Gastroesophageal sphincter (tissue), 3 donors: ENCODE measurements at regions not wholly inside any gene's neighbourhood (a gene's known extent, or its start where the extent isn't known, plus 50 kb on each side); places are given as distances from the start of the nearest gene placed in this dataset.

Source experiments
- CTCF ChIP-seq, 4 experiments: fragments of 200-600 bp in 2 of 4; fragments of 450-650 bp in 2 of 4; sonication (generic) in 1 of 4; IDR thresholded peaks; one replicate each; pipeline ENCODE4 v1.5.1; 2017 to 2019; ENCODE audit warnings: antibody characterized with exemption in 4 of 4, mild to moderate bottlenecking in 2 of 4, moderate library complexity in 2 of 4
- EP300 ChIP-seq: sonication (generic); formaldehyde crosslinking; IDR thresholded peaks from one replicate; pipeline ENCODE4 v1.6.1; 2017; ENCODE audit warnings: antibody characterized with exemption, mild to moderate bottlenecking
- POLR2A ChIP-seq, 2 donors: fragments of 450-650 bp; IDR thresholded peaks; one replicate each; pipeline ENCODE4 v1.6.1; 2017; ENCODE audit warnings: antibody characterized with exemption in 2 of 2, mild to moderate bottlenecking in 2 of 2, moderate library complexity in 1 of 2

- TF ChIP-seq CTCF (IDR thresholded peaks at IDR 0.05) (no peak), POLR2A (IDR thresholded peaks at IDR 0.05) (no peak), EP300 (no peak)
Observed at GRCh38 chr5:128631771-128632170, 93.7 kb upstream of the FBN2 start.
